SK-N-SH (cell line): ENCODE measurements at regions not wholly inside any gene's neighbourhood (a gene's known extent, or its start where the extent isn't known, plus 50 kb on each side); places are given as distances from the start of the nearest gene placed in this dataset.

Experiments
- CTCF ChIA-PET: fragments of 300-600, 350-600 bp; formaldehyde crosslinking; extraction: SDS; loops from one replicate; lab custom pipeline; 2021; lab: Yijun Ruan, JAX
- POLR2A ChIA-PET: fragments of 350-600 bp; sonication (Branson Sonifier 250); formaldehyde crosslinking; extraction: SDS; loops from one replicate; lab custom pipeline; 2020; ENCODE audit warnings: antibody characterized with exemption, inconsistent platforms; lab: Yijun Ruan, JAX
- DNase-seq: peaks from one replicate; pipeline ENCODE4 v3.0.0; 2012
- H2AFZ ChIP-seq: fragments of 200-600 bp; sonication (generic); 2 replicates; pipeline ENCODE4 v1.8.1; 2016; ENCODE audit warnings: antibody characterized with exemption, mild to moderate bottlenecking, low read depth
- H3F3A ChIP-seq: fragments of 200-600 bp; sonication (generic); replicated peaks from 2 replicates; pipeline ENCODE3; 2016; ENCODE audit warnings: antibody characterized with exemption, mild to moderate bottlenecking; ENCODE audit not compliant: insufficient read depth
- H3K27ac ChIP-seq, 2 experiments: fragments of 200-500 bp in 1 of 2; fragments of 200-600 bp in 1 of 2; sonication (Bioruptor generic) in 1 of 2; sonication (generic), shearing (Covaris generic) in 1 of 2; 2 replicates each; pipeline versions ENCODE4 v1.5.1 to v1.6.1; 2014 to 2016; ENCODE audit warnings: low read depth in 2 of 2, inconsistent platforms in 1 of 2, low read length in 1 of 2, mild to moderate bottlenecking in 1 of 2, mixed read lengths in 1 of 2
- H3K27me3 ChIP-seq: fragments of 200-600 bp; sonication (generic), shearing (Covaris generic); 2 replicates; pipeline ENCODE4 v1.6.1; 2016; ENCODE audit warnings: mixed run types; ENCODE audit not compliant: insufficient read depth
- H3K36me3 ChIP-seq, 2 experiments: fragments of 200-500 bp in 1 of 2; fragments of 200-600 bp in 1 of 2; sonication (Bioruptor generic) in 1 of 2; sonication (generic) in 1 of 2; replicated peaks in 1 of 2; 2 replicates each; pipeline versions ENCODE3 to v1.5.1; 2014 to 2016; ENCODE audit warnings: low read length in 1 of 2, mild to moderate bottlenecking in 1 of 2; ENCODE audit not compliant: insufficient read depth in 2 of 2, control insufficient read depth in 1 of 2
- H3K4me1 ChIP-seq, 2 experiments: fragments of 200-500 bp in 1 of 2; fragments of 200-600 bp in 1 of 2; sonication (Bioruptor generic) in 1 of 2; sonication (generic), shearing (Covaris generic) in 1 of 2; 2 replicates each; pipeline versions ENCODE4 v1.5.1 to v1.6.1; 2014 to 2016; ENCODE audit warnings: low read depth in 1 of 2, low read length in 1 of 2, mixed run types in 1 of 2; ENCODE audit not compliant: insufficient read depth in 2 of 2, control insufficient read depth in 1 of 2
- H3K4me2 ChIP-seq: fragments of 200-600 bp; sonication (generic), shearing (Covaris generic); 2 replicates; pipeline ENCODE4 v1.6.1; 2017; ENCODE audit warnings: mixed run types
- H3K4me3 ChIP-seq, 2 experiments: fragments of 200-500 bp in 1 of 2; fragments of 200-600 bp in 1 of 2; sonication (Bioruptor generic) in 1 of 2; sonication (generic), shearing (Covaris generic) in 1 of 2; 2 replicates each; pipeline versions ENCODE4 v1.5.1 to v1.8.1; 2014 to 2016; ENCODE audit warnings: low read depth in 2 of 2, inconsistent platforms in 1 of 2, low read length in 1 of 2, mild to moderate bottlenecking in 1 of 2, mixed read lengths in 1 of 2, moderate library complexity in 1 of 2
- H3K79me2 ChIP-seq: fragments of 200-600 bp; sonication (generic); 2 replicates; pipeline ENCODE4 v1.8.1; 2017; ENCODE audit warnings: mild to moderate bottlenecking; ENCODE audit not compliant: insufficient read depth
- H3K9ac ChIP-seq: fragments of 200-600 bp; sonication (generic); 2 replicates; pipeline ENCODE4 v1.6.1; 2017; ENCODE audit warnings: mixed run types
- H3K9me2 ChIP-seq: fragments of 200-600 bp; sonication (generic); 2 replicates; pipeline ENCODE4 v1.6.1; 2017; ENCODE audit warnings: mixed run types
- H3K9me3 ChIP-seq: fragments of 200-600 bp; sonication (generic); 2 replicates; pipeline ENCODE4 v1.6.1; 2017; ENCODE audit warnings: mixed run types, mild to moderate bottlenecking, moderate library complexity
- H4K20me1 ChIP-seq: fragments of 200-600 bp; sonication (generic); 2 replicates; pipeline ENCODE4 v1.6.1; 2017; ENCODE audit warnings: mild to moderate bottlenecking, mixed run types; ENCODE audit not compliant: insufficient read depth
- CHD2 ChIP-seq: fragments of 150-350 bp; IDR thresholded peaks from 2 replicates; pipeline ENCODE4 v1.6.1; 2018; ENCODE audit warnings: low read length; ENCODE audit not compliant: partially characterized antibody
- EP300 ChIP-seq, 2 experiments: IDR thresholded peaks; 2 replicates each; pipeline versions ENCODE4 v1.4.0 to v1.6.1; 2012; ENCODE audit warnings: borderline replicate concordance in 1 of 2, low read depth in 1 of 2, low read length in 1 of 2
- EZH2phosphoT487 ChIP-seq: fragments of 200-600 bp; sonication (generic); IDR thresholded peaks from 2 replicates; pipeline ENCODE4 v1.6.1; 2017; ENCODE audit warnings: low read depth, mixed run types, mild to moderate bottlenecking, antibody characterized with exemption, moderate library complexity, borderline replicate concordance
- FOXJ3 ChIP-seq: sonication (generic); formaldehyde crosslinking; IDR thresholded peaks from 2 replicates; pipeline ENCODE4 v1.5.1; 2020; ENCODE audit warnings: mild to moderate bottlenecking, missing genetic modification reagents
- FOXM1 ChIP-seq: IDR thresholded peaks from 2 replicates; pipeline ENCODE4 v1.4.0; 2012; ENCODE audit warnings: low read depth, mild to moderate bottlenecking
- GABPA ChIP-seq: IDR thresholded peaks from 2 replicates; pipeline ENCODE4 v1.4.0; 2012; ENCODE audit warnings: low read depth, mild to moderate bottlenecking
- MEF2A ChIP-seq: IDR thresholded peaks from 2 replicates; pipeline ENCODE4 v1.4.0; 2012; ENCODE audit warnings: low read depth, borderline replicate concordance
- MXI1 ChIP-seq: IDR thresholded peaks from 2 replicates; pipeline ENCODE4 v1.6.1; 2012; ENCODE audit warnings: mild to moderate bottlenecking, low read depth, low read length, improper control_type of control experiment
- NFIC ChIP-seq: IDR thresholded peaks from 2 replicates; pipeline ENCODE4 v1.4.0; 2012; ENCODE audit warnings: borderline replicate concordance
- NRF1 ChIP-seq: IDR thresholded peaks from 2 replicates; pipeline ENCODE4 v1.6.1; 2012; ENCODE audit warnings: low read depth, mild to moderate bottlenecking, low read length
- PBX3 ChIP-seq: IDR thresholded peaks from 2 replicates; pipeline ENCODE4; 2012
- RAD21 ChIP-seq: IDR thresholded peaks from 2 replicates; pipeline ENCODE4 v1.6.1; 2012; ENCODE audit warnings: mild to moderate bottlenecking, low read length
- RCOR1 ChIP-seq: fragments of 150-350 bp; IDR thresholded peaks from 2 replicates; pipeline ENCODE4 v1.6.1; 2017; ENCODE audit warnings: antibody characterized with exemption, low read length
- RXRA ChIP-seq: IDR thresholded peaks from 2 replicates; pipeline ENCODE4 v1.4.0; 2012; ENCODE audit warnings: low read depth, mild to moderate bottlenecking, borderline replicate concordance
- SMC3 ChIP-seq: IDR thresholded peaks from 2 replicates; pipeline ENCODE4 v1.6.1; 2012; ENCODE audit warnings: low read depth, low read length, improper control_type of control experiment
- TCF12 ChIP-seq: IDR thresholded peaks from 2 replicates; pipeline ENCODE4 v1.4.0; 2012
- TEAD4 ChIP-seq: IDR thresholded peaks from 2 replicates; pipeline ENCODE4 v1.4.0; 2012; ENCODE audit warnings: mild to moderate bottlenecking, borderline replicate concordance; ENCODE audit not compliant: insufficient read depth
- WGBS: methylation state at CpG from one replicate; pipeline ENCODE4 v1.1.6; 2017; ENCODE audit warnings: low lambda C conversion rate; 5-methylcytosine and 5-hydroxymethylcytosine counted together
- TF ChIP-seq, protein P1 (sequence below): IDR thresholded peaks from 2 replicates; pipeline ENCODE4 v1.4.0; 2012; ENCODE audit warnings: low read depth, borderline replicate concordance
- TF ChIP-seq, protein P2 (sequence below): IDR thresholded peaks from 2 replicates; pipeline ENCODE4 v1.6.1; 2012; ENCODE audit warnings: mild to moderate bottlenecking, low read depth, low read length, moderate library complexity

DNA sequence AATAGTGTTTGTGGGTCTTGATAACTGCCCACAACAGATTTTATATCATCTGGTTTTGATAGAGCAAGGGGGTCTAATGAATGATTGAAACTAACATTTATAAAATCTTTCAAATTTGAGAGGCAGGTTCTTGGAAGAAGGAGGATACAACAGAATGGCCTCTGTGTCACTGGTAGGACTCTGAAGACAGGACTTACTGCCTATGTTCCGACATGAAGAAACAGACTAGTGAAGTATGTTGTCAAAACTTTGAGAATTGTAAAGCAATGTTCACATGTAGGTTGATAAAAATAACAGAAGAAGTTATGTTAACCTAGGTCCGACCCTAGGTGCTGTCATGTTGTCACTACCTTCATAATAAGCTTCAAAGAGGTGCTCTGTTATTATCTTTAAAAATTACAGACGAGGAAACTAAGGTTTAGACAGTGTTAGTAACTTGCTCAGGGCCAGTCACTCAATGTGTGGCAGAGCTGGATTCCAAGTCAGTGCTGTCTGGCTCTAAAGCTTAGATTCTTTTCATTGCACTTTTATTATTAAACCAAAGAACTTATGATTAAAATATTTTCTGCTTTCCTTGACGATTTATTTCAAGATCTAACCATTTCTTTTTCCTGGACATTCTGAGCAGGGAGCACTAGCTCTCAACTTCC lies 146.2 kb downstream of the RPIA start:
- no peaks in the 10 kb centered on the region; the same call in 1 of the 2 replicates for H3K27me3 ChIP-seq
- no peaks in the 10 kb centered on the region for H3K36me3 ChIP-seq
- H3K27ac ChIP-seq: no peak overlapping the region
- H3K79me2 ChIP-seq: no peaks in the 10 kb centered on the region
- DNase-seq: no peak
- H3K4me1 ChIP-seq: no peaks in the 10 kb centered on the region
- H4K20me1 ChIP-seq: no peaks in the 10 kb centered on the region
- H2AFZ ChIP-seq: no peak overlapping the region
- H3F3A ChIP-seq: no peaks in the 10 kb centered on the region
- TF ChIP-seq CHD2 (no peak), PBX3 (no peak), TEAD4 (no peak), EP300 (IDR thresholded peaks at IDR 0.05; ENCODE audit: borderline replicate concordance in 1 of 2, low read depth in 1 of 2, low read length in 1 of 2) (no peak), SMC3 (no peak), NRF1 (no peak), FOXJ3 (CRISPR knock-in tag) (no peak), NFIC (no peak), MXI1 (no peak), TCF12 (no peak), RCOR1 (no peak), RXRA (no peak)
- TF ChIP-seq, all 33 proteins: peak for 0
- 4% methylated on average over 4 of the region's 4 CpGs for WGBS
- Histone ChIP-seq H3K4me2 (no peak overlapping the region), H3K9ac (no peak overlapping the region), H3K9me2 (no peaks in the 10 kb centered on the region), H3K4me3 (no peak overlapping the region), H3K9me3 (no peaks in the 10 kb centered on the region)
- ChIA-PET POLR2A (no interaction called here), CTCF (interaction anchor here (1.1 to 1.5 kb wide), 3 partner anchors 23 to 43 kb away, joined by 3 to 4 read pairs (median 3); no protein-coding TSS in a partner anchor)

DNA sequence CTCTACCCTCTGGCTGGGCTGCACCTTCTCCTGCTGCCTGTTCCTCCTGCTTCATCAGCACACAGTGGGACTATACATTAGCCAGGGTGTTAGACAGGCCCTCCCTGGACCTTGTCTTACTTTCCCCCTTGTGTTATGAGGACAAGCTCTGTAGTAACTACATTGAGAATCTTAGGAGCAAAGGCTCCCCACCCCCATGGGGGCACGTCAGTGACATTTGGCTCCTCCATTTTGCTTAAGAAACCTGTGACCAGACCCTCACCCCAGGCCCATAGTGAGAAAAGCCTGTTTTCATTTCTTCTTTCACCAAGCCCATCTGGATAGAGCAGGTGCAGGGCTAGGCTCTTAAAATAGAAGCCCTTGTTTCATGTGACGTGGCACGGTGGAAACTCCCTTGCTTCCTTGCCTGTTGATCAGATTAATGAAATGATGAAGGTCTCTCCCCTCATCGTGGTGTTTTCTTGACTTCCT lies 146.7 kb downstream of the RPIA start:
- no peak overlapping the region for H3K4me2 ChIP-seq
- DNase-seq: no peak
- POLR2A ChIA-PET: no interaction called here
- H3K27ac ChIP-seq: no peak overlapping the region
- no peaks in the 10 kb centered on the region for H3K9me3 ChIP-seq
- no peaks in the 10 kb centered on the region for H3K4me1 ChIP-seq
- WGBS: 4% methylated on average over 4 of the region's 4 CpGs
- TF ChIP-seq, protein P1, sequence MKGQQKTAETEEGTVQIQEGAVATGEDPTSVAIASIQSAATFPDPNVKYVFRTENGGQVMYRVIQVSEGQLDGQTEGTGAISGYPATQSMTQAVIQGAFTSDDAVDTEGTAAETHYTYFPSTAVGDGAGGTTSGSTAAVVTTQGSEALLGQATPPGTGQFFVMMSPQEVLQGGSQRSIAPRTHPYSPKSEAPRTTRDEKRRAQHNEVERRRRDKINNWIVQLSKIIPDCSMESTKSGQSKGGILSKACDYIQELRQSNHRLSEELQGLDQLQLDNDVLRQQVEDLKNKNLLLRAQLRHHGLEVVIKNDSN: no peak
- TF ChIP-seq MEF2A (no peak), TCF12 (no peak), CHD2 (no peak), FOXM1 (no peak), FOXJ3 (CRISPR knock-in tag) (no peak), RAD21 (no peak), EZH2phosphoT487 (no peak), GABPA (no peak)
- TF ChIP-seq, protein P2, sequence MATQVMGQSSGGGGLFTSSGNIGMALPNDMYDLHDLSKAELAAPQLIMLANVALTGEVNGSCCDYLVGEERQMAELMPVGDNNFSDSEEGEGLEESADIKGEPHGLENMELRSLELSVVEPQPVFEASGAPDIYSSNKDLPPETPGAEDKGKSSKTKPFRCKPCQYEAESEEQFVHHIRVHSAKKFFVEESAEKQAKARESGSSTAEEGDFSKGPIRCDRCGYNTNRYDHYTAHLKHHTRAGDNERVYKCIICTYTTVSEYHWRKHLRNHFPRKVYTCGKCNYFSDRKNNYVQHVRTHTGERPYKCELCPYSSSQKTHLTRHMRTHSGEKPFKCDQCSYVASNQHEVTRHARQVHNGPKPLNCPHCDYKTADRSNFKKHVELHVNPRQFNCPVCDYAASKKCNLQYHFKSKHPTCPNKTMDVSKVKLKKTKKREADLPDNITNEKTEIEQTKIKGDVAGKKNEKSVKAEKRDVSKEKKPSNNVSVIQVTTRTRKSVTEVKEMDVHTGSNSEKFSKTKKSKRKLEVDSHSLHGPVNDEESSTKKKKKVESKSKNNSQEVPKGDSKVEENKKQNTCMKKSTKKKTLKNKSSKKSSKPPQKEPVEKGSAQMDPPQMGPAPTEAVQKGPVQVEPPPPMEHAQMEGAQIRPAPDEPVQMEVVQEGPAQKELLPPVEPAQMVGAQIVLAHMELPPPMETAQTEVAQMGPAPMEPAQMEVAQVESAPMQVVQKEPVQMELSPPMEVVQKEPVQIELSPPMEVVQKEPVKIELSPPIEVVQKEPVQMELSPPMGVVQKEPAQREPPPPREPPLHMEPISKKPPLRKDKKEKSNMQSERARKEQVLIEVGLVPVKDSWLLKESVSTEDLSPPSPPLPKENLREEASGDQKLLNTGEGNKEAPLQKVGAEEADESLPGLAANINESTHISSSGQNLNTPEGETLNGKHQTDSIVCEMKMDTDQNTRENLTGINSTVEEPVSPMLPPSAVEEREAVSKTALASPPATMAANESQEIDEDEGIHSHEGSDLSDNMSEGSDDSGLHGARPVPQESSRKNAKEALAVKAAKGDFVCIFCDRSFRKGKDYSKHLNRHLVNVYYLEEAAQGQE: no peak
- no peaks in the 10 kb centered on the region for H3K36me3 ChIP-seq
- no peak overlapping the region for H3K4me3 ChIP-seq
- H3K9ac ChIP-seq: no peak overlapping the region
- H3K27me3 ChIP-seq: no peaks in the 10 kb centered on the region; the same call in 1 of the 2 replicates
- H2AFZ ChIP-seq: no peak overlapping the region
- no peaks in the 10 kb centered on the region for H3K9me2 ChIP-seq
- no peaks in the 10 kb centered on the region for H4K20me1 ChIP-seq
- H3K79me2 ChIP-seq: no peaks in the 10 kb centered on the region
- no peaks in the 10 kb centered on the region for H3F3A ChIP-seq
- CTCF ChIA-PET: interaction anchor here (1.4 to 1.5 kb wide), 2 partner anchors 22 to 42 kb away, joined by 3 to 4 read pairs; no protein-coding TSS in a partner anchor
